Mesenchymal stem cell (in vitro differentiated cells and primary cell): ENCODE measurements at regions not wholly inside any gene's neighbourhood (a gene's known extent, or its start where the extent isn't known, plus 50 kb on each side); places are given as distances from the start of the nearest gene placed in this dataset.

Experiments
- DNase-seq: peaks from one replicate; pipeline ENCODE4 v3.0.0-alpha.2; 2013
- H2AFZ ChIP-seq: one replicate; pipeline ENCODE4 v1.6.1; 2013; ENCODE audit warnings: low read depth, mild to moderate bottlenecking, control low read depth, inconsistent platforms, low read length, moderate library complexity
- H2AK5ac ChIP-seq: 2 replicates; pipeline ENCODE4 v1.6.1; 2013; ENCODE audit warnings: low read length, moderate library complexity, mild to moderate bottlenecking, inconsistent platforms; ENCODE audit not compliant: severe bottlenecking
- H2BK120ac ChIP-seq: one replicate; pipeline ENCODE4 v1.6.1; 2013; ENCODE audit warnings: low read depth, mild to moderate bottlenecking, inconsistent platforms, low read length, moderate library complexity
- H2BK12ac ChIP-seq, 2 experiments: one replicate each; pipeline ENCODE4 v1.6.1; 2013; ENCODE audit warnings: inconsistent platforms in 2 of 2, low read length in 2 of 2, mild to moderate bottlenecking in 2 of 2, moderate library complexity in 2 of 2, control low read depth in 1 of 2
- H2BK15ac ChIP-seq: one replicate; pipeline ENCODE4 v1.6.1; 2013; ENCODE audit warnings: mild to moderate bottlenecking, low read depth, inconsistent platforms; ENCODE audit not compliant: poor library complexity, severe bottlenecking
- H2BK5ac ChIP-seq: 2 replicates; pipeline ENCODE4 v1.6.1; 2013; ENCODE audit warnings: low read depth, mild to moderate bottlenecking, low read length, control low read depth, inconsistent platforms; ENCODE audit not compliant: poor library complexity, severe bottlenecking
- H3K14ac ChIP-seq, 2 experiments: one replicate each; pipeline ENCODE4 v1.6.1; 2013; ENCODE audit warnings: inconsistent platforms in 2 of 2, low read length in 2 of 2, control low read depth in 1 of 2, mild to moderate bottlenecking in 1 of 2, moderate library complexity in 1 of 2
- H3K18ac ChIP-seq, 2 experiments: one replicate each; pipeline ENCODE4 v1.6.1; 2013; ENCODE audit warnings: inconsistent platforms in 2 of 2, low read length in 2 of 2, control low read depth in 1 of 2, low read depth in 1 of 2, mild to moderate bottlenecking in 1 of 2
- H3K23ac ChIP-seq, 2 experiments: one replicate each; pipeline ENCODE4 v1.6.1; 2013; ENCODE audit warnings: inconsistent platforms in 2 of 2, low read length in 2 of 2, mild to moderate bottlenecking in 2 of 2, moderate library complexity in 2 of 2, control low read depth in 1 of 2
- H3K27ac ChIP-seq: 2 replicates; pipeline ENCODE4 v1.5.1; 2013; ENCODE audit warnings: mild to moderate bottlenecking, moderate library complexity, low read length, control low read depth, inconsistent platforms; ENCODE audit not compliant: poor library complexity, severe bottlenecking
- H3K27me3 ChIP-seq, 2 experiments: 2 replicates each; pipeline versions ENCODE4 v1.6.1 to v1.7.0; 2013; ENCODE audit warnings: low read length in 2 of 2, mild to moderate bottlenecking in 2 of 2, moderate library complexity in 2 of 2, control low read depth in 1 of 2, inconsistent platforms in 1 of 2; ENCODE audit not compliant: control insufficient read depth in 1 of 2, insufficient read depth in 1 of 2
- H3K36me3 ChIP-seq, 2 experiments: 2 replicates each; pipeline versions ENCODE4 v1.6.1 to v1.7.0; 2013; ENCODE audit warnings: low read length in 2 of 2, control low read depth in 1 of 2, inconsistent platforms in 1 of 2, low read depth in 1 of 2, mild to moderate bottlenecking in 1 of 2; ENCODE audit not compliant: insufficient read depth in 2 of 2, control insufficient read depth in 1 of 2
- H3K4ac ChIP-seq, 2 experiments: one replicate each; pipeline ENCODE4 v1.6.1; 2013; ENCODE audit warnings: inconsistent platforms in 2 of 2, low read length in 2 of 2, mild to moderate bottlenecking in 2 of 2, moderate library complexity in 2 of 2, control low read depth in 1 of 2, low read depth in 1 of 2
- H3K4me1 ChIP-seq: 2 replicates; pipeline ENCODE4 v1.6.1; 2013; ENCODE audit warnings: low read depth, low read length, control low read depth; ENCODE audit not compliant: control insufficient read depth, insufficient read depth
- H3K4me2 ChIP-seq: 2 replicates; pipeline ENCODE4 v1.6.1; 2013; ENCODE audit warnings: low read length, mild to moderate bottlenecking, inconsistent platforms; ENCODE audit not compliant: poor library complexity, severe bottlenecking
- H3K4me3 ChIP-seq, 2 experiments: 2 replicates each; pipeline versions ENCODE4 v1.5.1 to v1.7.0; 2013; ENCODE audit warnings: low read length in 2 of 2, mild to moderate bottlenecking in 2 of 2, control low read depth in 1 of 2, low read depth in 1 of 2; ENCODE audit not compliant: insufficient read depth in 1 of 2
- H3K79me1 ChIP-seq: replicated peaks from 2 replicates; pipeline ENCODE4 v1.6.1; 2013; ENCODE audit warnings: mild to moderate bottlenecking, control low read depth, low read length, inconsistent platforms; ENCODE audit not compliant: poor library complexity, severe bottlenecking
- H3K9ac ChIP-seq: 2 replicates; pipeline ENCODE4 v1.7.0; 2013; ENCODE audit warnings: mild to moderate bottlenecking, low read length, moderate library complexity
- H3K9me3 ChIP-seq: 2 replicates; pipeline ENCODE4 v1.7.0; 2013; ENCODE audit warnings: mild to moderate bottlenecking, low read length; ENCODE audit not compliant: control insufficient read depth
- H4K8ac ChIP-seq: one replicate; pipeline ENCODE4 v1.6.1; 2013; ENCODE audit warnings: inconsistent platforms, mild to moderate bottlenecking, low read length, moderate library complexity
- H4K91ac ChIP-seq: one replicate; pipeline ENCODE4 v1.6.1; 2013; ENCODE audit warnings: mild to moderate bottlenecking, low read length, inconsistent platforms
- WGBS: methylation state at CpG from one replicate; pipeline ENCODE4 v1.1.7; 2013; ENCODE audit warnings: mixed read lengths; 5-methylcytosine and 5-hydroxymethylcytosine counted together

- 79% methylated on average over 7 of the region's 7 CpGs for WGBS
- H3K23ac ChIP-seq, result no peak overlapping the region
- no peak overlapping the region for H2BK120ac ChIP-seq
- no peaks in the 10 kb centered on the region for H3K27me3 ChIP-seq
- H3K79me1 ChIP-seq, result no peaks in the 10 kb centered on the region
- H4K91ac ChIP-seq, result no peak overlapping the region
- H3K27ac ChIP-seq, result no peak overlapping the region
- no peaks in the 10 kb centered on the region for H3K36me3 ChIP-seq
- H2AK5ac ChIP-seq, result no peak overlapping the region
- H3K14ac ChIP-seq, result no peak overlapping the region
- no peak overlapping the region for H2AFZ ChIP-seq
- no peak overlapping the region for H2BK15ac ChIP-seq
- H3K18ac ChIP-seq, result no peak overlapping the region
- peaks cover 4% of the 10 kb centered on the region for H3K9me3 ChIP-seq
- H2BK12ac ChIP-seq, result no peak overlapping the region
- H2BK5ac ChIP-seq, result no peak overlapping the region
- no peaks in the 10 kb centered on the region for H3K4me1 ChIP-seq
- no peak overlapping the region for H3K9ac ChIP-seq
- no peak overlapping the region for H3K4me3 ChIP-seq
- no peak overlapping the region for H3K4me2 ChIP-seq
- H3K4ac ChIP-seq, result no peak overlapping the region
- no peak overlapping the region for H4K8ac ChIP-seq
- DNase-seq, result no peak
Measured at GRCh38 chr13:76131551-76131950, 495.4 kb downstream of the LMO7 start.

- no peak overlapping the region for H2BK5ac ChIP-seq
- no peaks in the 10 kb centered on the region for H3K4me1 ChIP-seq
- no peak overlapping the region for H2BK120ac ChIP-seq
- no peak overlapping the region for H3K27ac ChIP-seq
- H3K4ac ChIP-seq, result no peak overlapping the region
- H2AFZ ChIP-seq, result no peak overlapping the region
- no peaks in the 10 kb centered on the region for H3K79me1 ChIP-seq
- H2BK12ac ChIP-seq, result no peak overlapping the region
- no peak overlapping the region for H3K4me2 ChIP-seq
- no peak overlapping the region for H2AK5ac ChIP-seq
- H3K4me3 ChIP-seq, result no peak overlapping the region
- no peak overlapping the region for H2BK15ac ChIP-seq
- H3K9me3 ChIP-seq, result peaks cover 8% of the 10 kb centered on the region
- H3K18ac ChIP-seq, result no peak overlapping the region
- no peak overlapping the region for H3K14ac ChIP-seq
- no peak overlapping the region for H4K91ac ChIP-seq
- H3K36me3 ChIP-seq, result no peaks in the 10 kb centered on the region
- WGBS, result 73% methylated on average over 6 of the region's 6 CpGs
- H3K9ac ChIP-seq, result no peak overlapping the region
- H3K23ac ChIP-seq, result no peak overlapping the region
- H3K27me3 ChIP-seq, result no peaks in the 10 kb centered on the region
- H4K8ac ChIP-seq, result no peak overlapping the region
- no peak for DNase-seq
Measured at GRCh38 chr13:76129305-76130000, 493.3 kb downstream of the LMO7 start.

GRCh38 chr13:76127922-76128321 lies 491.8 kb downstream of the LMO7 start:
- no peak for DNase-seq
- Histone ChIP-seq H3K23ac (no peak overlapping the region), H2BK120ac (no peak overlapping the region), H3K4me2 (no peak overlapping the region), H4K8ac (no peak overlapping the region), H3K4ac (no peak overlapping the region), H3K4me1 (no peaks in the 10 kb centered on the region), H3K9ac (no peak overlapping the region), H2BK15ac (no peak overlapping the region), H4K91ac (no peak overlapping the region), H3K14ac (no peak overlapping the region), H3K36me3 (no peaks in the 10 kb centered on the region), H2AK5ac (no peak overlapping the region), H2BK12ac (no peak overlapping the region), H3K27me3 (no peaks in the 10 kb centered on the region), H3K18ac (no peak overlapping the region), H3K4me3 (no peak overlapping the region), H2BK5ac (no peak overlapping the region), H3K79me1 (no peaks in the 10 kb centered on the region), H3K9me3 (peaks cover 24% of the 10 kb centered on the region), H2AFZ (no peak overlapping the region), H3K27ac (no peak overlapping the region)

- H3K4me2 ChIP-seq, result no peak overlapping the region
Measured at GRCh38 chr13:76123548-76123947, 487.4 kb downstream of the LMO7 start.

More at GRCh38 chr13:76123548-76123947, 487.4 kb downstream of the LMO7 start:
- Histone ChIP-seq H3K4ac (no peak overlapping the region), H3K9me3 (peaks cover 32% of the 10 kb centered on the region), H3K9ac (no peak overlapping the region), H3K27ac (no peak overlapping the region), H2BK15ac (no peak overlapping the region), H2AK5ac (no peak overlapping the region), H3K79me1 (no peaks in the 10 kb centered on the region), H3K36me3 (no peaks in the 10 kb centered on the region), H3K14ac (no peak overlapping the region), H3K4me3 (no peak overlapping the region), H2BK5ac (no peak overlapping the region), H3K27me3 (no peaks in the 10 kb centered on the region), H4K91ac (no peak overlapping the region), H3K23ac (no peak overlapping the region), H3K4me1 (no peaks in the 10 kb centered on the region), H2BK120ac (no peak overlapping the region), H4K8ac (no peak overlapping the region), H3K18ac (no peak overlapping the region), H2AFZ (no peak overlapping the region), H2BK12ac (no peak overlapping the region)
- no peak for DNase-seq
